GM19025 (cell line): ENCODE measurements at regions not wholly inside any gene's neighbourhood (a gene's known extent, or its start where the extent isn't known, plus 50 kb on each side); places are given as distances from the start of the nearest gene placed in this dataset.
"Not testable (repeated sequence)": the region's sequence is repeated elsewhere in the genome, so short reads cannot be mapped to it uniquely, and the experiment has no call there.

ENCODE experiments used
- ATAC-seq: cut with Tn5 transposase; IDR thresholded peaks from one replicate; pipeline ENCODE4 v1.9.1; 2021; ENCODE audit warnings: mild to moderate bottlenecking, low read depth, moderate library complexity; ENCODE audit not compliant: unreplicated experiment

- ATAC-seq, result no peak
These were observed 92.2 kb upstream of the TRABD2B start for GRCh38 chr1:48089356-48089891.

GRCh38 chr1:48084826-48085225, 87.6 kb upstream of the TRABD2B start:
- no peak for ATAC-seq

GRCh38 chr1:48082271-48082962, 85.2 kb upstream of the TRABD2B start:
- no peak for ATAC-seq

- no peak for ATAC-seq
These were observed 83.4 kb upstream of the TRABD2B start for GRCh38 chr1:48080331-48081255.

GRCh38 chr1:48079096-48079495, 81.9 kb upstream of the TRABD2B start:
- ATAC-seq, result no peak

- ATAC-seq, result no peak
These were observed 80.6 kb upstream of the TRABD2B start for GRCh38 chr1:48077795-48078222.

- no peak for ATAC-seq
These were observed 78.8 kb upstream of the TRABD2B start for GRCh38 chr1:48076017-48076416.

- ATAC-seq, result no peak
These were observed 76.8 kb upstream of the TRABD2B start for GRCh38 chr1:48073798-48074530.

GRCh38 chr1:48071513-48071912, 74.3 kb upstream of the TRABD2B start:
- ATAC-seq, result no peak

- ATAC-seq, result no peak
These were observed 73.2 kb upstream of the TRABD2B start for GRCh38 chr1:48070396-48070750.

GRCh38 chr1:48069662-48070395, 72.6 kb upstream of the TRABD2B start:
- no peak for ATAC-seq

GRCh38 chr1:48068206-48068605, 71.0 kb upstream of the TRABD2B start:
- no peak for ATAC-seq

GRCh38 chr1:48066936-48067335, 69.8 kb upstream of the TRABD2B start:
- no peak for ATAC-seq

- not testable (repeated sequence) for ATAC-seq
These were observed 67.5 kb upstream of the TRABD2B start for GRCh38 chr1:48064693-48065092.

- no peak for ATAC-seq
These were observed 65.2 kb upstream of the TRABD2B start for GRCh38 chr1:48062353-48062752.

GRCh38 chr1:48061162-48062136, 64.3 kb upstream of the TRABD2B start:
- ATAC-seq, result peak; percentile 62

GRCh38 chr1:48059289-48059688, 62.1 kb upstream of the TRABD2B start:
- ATAC-seq, result no peak

GRCh38 chr1:48058135-48059025, 61.2 kb upstream of the TRABD2B start:
- no peak for ATAC-seq
